GM12873 (cell line): ENCODE measurements at regions not wholly inside any gene's neighbourhood (a gene's known extent, or its start where the extent isn't known, plus 50 kb on each side); places are given as distances from the start of the nearest gene placed in this dataset.

Source experiments
- TF ChIP-seq, protein P1 (sequence below): IDR thresholded peaks from 2 replicates; pipeline ENCODE4 v1.5.1; 2012; ENCODE audit warnings: low read depth, mild to moderate bottlenecking, moderate library complexity, low read length, control low read depth; ENCODE audit not compliant: insufficient read depth; ENCODE audit errors: missing control alignments

DNA sequence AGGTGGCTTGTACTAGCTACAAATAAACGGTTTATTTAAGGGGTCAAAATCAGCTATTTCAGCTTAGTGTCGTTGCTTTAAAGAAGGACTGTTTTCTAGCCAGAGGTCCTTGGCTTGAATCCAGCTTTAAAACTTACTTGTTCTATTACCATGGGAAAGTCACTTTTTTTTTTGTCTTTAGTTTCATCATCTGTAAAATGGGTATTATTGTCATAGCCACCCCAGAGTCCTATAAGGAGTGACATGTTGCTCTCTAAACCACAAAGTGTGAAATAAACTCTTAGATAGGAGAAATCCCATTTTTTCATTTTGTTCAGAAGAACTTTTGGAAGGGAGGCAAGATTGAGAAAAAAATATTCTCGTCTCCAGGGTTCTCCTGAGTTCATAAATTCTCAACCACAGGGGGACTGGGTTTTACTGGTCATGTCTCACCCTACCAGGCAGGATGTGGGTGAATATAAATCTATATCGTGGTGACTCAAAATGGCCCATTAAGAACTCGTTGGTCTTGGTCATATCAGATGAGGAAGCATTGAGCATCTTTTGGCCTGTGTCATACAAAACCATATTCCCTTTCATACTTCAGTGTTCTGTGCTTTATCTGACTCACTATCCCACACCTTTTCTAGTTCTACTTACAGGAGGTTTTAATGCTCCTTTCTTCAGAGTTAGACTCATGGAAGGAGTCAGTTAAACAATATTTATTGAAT is 202.7 kb upstream of the NR3C1 start:
- TF ChIP-seq, protein P1, sequence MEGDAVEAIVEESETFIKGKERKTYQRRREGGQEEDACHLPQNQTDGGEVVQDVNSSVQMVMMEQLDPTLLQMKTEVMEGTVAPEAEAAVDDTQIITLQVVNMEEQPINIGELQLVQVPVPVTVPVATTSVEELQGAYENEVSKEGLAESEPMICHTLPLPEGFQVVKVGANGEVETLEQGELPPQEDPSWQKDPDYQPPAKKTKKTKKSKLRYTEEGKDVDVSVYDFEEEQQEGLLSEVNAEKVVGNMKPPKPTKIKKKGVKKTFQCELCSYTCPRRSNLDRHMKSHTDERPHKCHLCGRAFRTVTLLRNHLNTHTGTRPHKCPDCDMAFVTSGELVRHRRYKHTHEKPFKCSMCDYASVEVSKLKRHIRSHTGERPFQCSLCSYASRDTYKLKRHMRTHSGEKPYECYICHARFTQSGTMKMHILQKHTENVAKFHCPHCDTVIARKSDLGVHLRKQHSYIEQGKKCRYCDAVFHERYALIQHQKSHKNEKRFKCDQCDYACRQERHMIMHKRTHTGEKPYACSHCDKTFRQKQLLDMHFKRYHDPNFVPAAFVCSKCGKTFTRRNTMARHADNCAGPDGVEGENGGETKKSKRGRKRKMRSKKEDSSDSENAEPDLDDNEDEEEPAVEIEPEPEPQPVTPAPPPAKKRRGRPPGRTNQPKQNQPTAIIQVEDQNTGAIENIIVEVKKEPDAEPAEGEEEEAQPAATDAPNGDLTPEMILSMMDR, result no peak

DNA sequence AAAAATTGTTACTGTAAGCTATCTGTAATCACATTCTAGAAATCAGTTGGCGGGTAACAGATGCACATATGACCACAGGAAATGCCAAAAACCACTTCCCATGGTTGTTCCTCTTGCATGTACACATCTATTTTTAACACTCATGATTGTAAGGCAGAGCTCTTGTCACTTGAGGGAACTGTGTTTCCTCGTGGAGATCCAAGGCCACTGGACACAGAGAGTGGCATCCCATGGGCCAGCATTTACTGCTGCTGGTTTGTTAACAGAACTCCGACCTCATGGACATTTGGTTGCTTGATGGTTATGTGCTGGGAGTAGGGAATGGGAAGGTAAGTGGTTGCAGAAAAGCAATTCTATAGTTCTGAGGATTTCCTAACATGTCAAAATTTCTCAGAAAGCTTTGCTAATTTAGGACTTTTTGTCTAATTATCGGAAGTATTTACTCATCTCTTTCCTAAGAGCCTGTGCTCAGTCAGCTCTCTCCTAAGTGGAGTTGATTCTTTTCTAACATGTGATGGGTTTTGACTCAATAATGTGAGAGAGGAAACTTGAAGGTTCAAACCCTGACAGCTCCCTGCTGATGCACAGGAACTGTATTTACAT is 202.0 kb upstream of the NR3C1 start:
- TF ChIP-seq, protein P1, result no peak

DNA sequence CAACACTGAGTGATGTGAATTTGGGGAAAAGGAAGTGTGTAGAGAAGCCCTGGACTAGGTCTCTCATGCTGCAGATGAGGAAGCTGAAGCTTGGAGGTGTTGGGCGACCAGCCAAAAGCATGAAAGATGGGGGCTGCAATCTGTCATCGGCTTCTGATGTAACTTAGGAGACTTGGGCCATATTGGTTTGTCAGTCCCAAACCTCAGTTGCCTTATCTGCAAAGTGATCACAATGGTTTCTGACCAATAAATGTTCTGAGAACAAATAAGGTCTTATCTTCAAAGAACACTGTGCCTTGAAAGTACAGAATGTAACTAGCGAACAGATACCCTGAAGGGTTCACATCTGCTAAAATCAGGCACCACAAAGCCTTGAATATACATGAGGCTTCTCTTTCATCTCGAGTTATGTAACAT is 198.4 kb upstream of the NR3C1 start:
- TF ChIP-seq, protein P1, result no peak

DNA sequence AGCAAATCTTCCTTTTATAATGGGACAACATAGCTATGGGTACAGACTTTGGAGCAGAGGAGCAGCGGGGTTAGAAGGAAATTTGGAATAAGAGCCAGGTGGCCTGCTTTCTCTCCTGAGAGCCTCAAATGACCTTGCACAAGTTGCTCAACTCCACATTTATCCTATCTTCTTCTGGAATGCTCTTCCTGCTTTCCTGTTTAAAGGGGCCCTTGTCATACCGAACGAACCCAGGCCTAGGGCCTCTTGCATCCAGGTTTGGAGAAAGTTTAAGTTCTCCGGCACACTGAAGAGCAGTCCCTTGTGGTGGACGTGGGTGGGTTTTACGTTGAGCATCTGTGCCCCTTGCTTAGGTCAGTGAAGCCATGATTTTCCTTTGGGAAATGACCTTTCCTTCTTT is 197.9 kb upstream of the NR3C1 start:
- TF ChIP-seq, protein P1, result no peak

DNA sequence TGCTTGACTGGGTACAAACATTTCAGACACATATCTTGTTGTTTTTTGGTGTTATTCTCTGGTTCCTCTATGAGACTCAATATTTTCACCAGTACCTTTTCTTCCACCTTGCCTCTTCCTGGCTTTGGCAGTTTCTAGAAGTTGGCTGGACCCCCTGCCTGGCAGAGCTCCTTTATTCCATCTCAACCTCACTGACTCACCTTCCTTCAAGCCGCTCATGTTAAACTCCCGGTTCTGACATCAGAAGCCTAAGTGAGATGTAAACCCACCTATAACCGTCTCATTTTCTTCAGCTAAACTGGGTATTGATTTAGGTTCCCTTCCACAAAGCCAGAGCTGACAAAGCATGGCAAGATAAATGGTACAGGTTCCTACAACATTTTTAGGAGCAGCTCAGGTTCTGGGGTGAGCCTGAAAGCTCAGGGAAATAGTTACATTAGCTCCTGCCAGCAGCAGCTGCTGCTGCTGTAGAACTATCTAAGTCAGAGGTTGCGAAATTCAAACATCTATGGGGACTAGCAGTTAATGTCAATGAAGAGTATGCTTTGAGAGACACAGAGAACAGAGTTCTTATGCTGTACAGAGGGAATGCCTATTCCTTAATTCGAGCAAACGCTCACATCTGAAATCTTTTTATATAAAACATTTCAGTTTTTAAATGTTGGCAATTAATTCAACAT is 197.1 kb upstream of the NR3C1 start:
- TF ChIP-seq, protein P1, result no peak

DNA sequence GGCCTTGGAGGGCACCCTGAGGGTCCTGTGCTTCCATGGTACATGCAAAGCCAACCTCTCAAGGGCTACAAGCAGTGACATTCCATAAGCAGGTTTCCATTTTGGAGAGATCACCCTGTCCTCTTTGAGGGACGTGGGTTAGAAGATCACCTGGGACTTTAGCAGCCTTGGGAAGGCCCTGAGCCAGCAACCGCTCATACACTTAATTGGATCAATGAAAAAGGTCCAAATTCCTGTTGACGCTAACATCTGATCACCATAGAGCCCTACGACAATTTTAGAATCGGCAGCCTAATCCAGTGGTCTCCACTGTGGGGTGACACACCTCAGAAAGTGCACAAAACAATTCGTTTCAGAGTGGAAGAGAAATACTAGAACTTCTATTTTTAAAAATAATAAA is 196.0 kb upstream of the NR3C1 start:
- TF ChIP-seq, protein P1, result no peak

DNA sequence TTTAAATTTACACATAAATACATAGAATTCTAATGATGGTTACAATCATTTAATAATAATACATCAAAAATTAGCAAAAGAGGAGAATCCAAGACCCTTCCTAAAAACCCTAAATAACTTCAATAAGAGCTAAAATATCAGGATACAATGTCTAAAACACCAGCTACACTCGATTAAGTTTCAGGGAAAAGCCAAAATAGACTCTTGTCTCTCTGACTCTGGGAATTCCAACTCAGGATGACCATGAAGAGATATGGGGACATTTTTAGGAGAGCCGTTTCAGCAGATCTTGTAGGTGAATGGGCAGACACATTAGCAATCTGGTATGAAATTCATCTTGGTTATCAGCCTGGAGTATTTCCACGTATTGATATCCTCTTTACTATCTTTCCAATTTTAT is 193.3 kb upstream of the NR3C1 start:
- TF ChIP-seq, protein P1, result no peak
